ENCODE measurements at regions not wholly inside any gene's neighbourhood (a gene's known extent, or its start where the extent isn't known, plus 50 kb on each side); places are given as distances from the start of the nearest gene placed in this dataset.

DNA sequence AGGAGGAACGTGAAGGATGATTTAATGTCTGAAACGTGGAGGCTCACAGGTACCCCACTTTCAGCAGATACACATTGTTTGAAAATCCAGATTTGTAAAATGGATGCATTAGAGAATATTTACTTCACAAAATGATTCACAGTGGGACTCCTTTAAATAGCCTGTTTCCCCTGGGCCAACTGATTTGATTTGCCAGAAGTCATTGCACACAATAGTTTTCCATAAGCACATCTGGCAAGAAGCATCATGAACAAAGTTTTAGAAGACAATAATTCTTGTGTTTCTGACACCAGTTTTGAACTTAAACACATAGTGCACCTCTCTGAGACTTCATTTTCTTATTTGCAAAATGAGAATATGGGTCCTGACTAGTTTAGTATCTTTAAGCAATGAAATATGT is 451.4 kb upstream of the SLC14A2 start:
- intact Hi-C loops (cut with micrococcal nuclease), result no loop called here
- BruUV-seq (replicated peaks), result no TSS peak
- no peaks in the 10 kb centered on the region for H4K20me1 ChIP-seq (ENCODE audit: insufficient read depth)
- ChIA-PET POLR2A (no interaction called here), CTCF (no interaction called here), RAD21 (ENCODE audit: low non-redundant PET in 1 of 2, low total read pairs in 2 of 2, uncharacterized antibody in 2 of 2, unreplicated experiment in 2 of 2) (no interaction called here)
- no peaks in the 10 kb centered on the region for H3K27me3 ChIP-seq (ENCODE audit: insufficient read depth, low read length)
- no peak for ATAC-seq
- TF ChIP-seq RAD21 (IDR thresholded peaks at IDR 0.05; ENCODE audit: low read depth), result no peak
- no peaks in the 10 kb centered on the region for H3K79me2 ChIP-seq (ENCODE audit: insufficient read depth, low read length)
- H3K9ac ChIP-seq (ENCODE audit: low read length), result no peak overlapping the region
- H3K27ac ChIP-seq (ENCODE audit: low read depth, low read length), result no peak overlapping the region
- H3K4me2 ChIP-seq (ENCODE audit: low read length), result no peak overlapping the region
- H3K4me1 ChIP-seq (ENCODE audit: control insufficient read depth in 1 of 2, insufficient read depth in 2 of 2, low read length in 2 of 2), result no peaks in the 10 kb centered on the region
- peaks cover 6 to 15% of the 10 kb centered on the region in 2 experiments; a peak in 2 of 4 replicates for H3K9me3 ChIP-seq (ENCODE audit: control insufficient read depth in 1 of 2, insufficient read depth in 1 of 2, low read depth in 1 of 2, low read length in 2 of 2)
- no peak for DNase-seq (ENCODE audit: low read depth, low spot score)
- no peak overlapping the region for H3K4me3 ChIP-seq (replicated peaks in 1 of 2; ENCODE audit: low read depth in 1 of 2, low read length in 2 of 2)
- no peaks in the 10 kb centered on the region for H3K36me3 ChIP-seq (ENCODE audit: control insufficient read depth in 1 of 2, insufficient read depth in 2 of 2, low read length in 2 of 2)
- H2AFZ ChIP-seq (ENCODE audit: low read depth, low read length, poor library complexity, severe bottlenecking), result no peak overlapping the region
- H3K9me2 ChIP-seq (ENCODE audit: insufficient read depth), result no peaks in the 10 kb centered on the region

DNA sequence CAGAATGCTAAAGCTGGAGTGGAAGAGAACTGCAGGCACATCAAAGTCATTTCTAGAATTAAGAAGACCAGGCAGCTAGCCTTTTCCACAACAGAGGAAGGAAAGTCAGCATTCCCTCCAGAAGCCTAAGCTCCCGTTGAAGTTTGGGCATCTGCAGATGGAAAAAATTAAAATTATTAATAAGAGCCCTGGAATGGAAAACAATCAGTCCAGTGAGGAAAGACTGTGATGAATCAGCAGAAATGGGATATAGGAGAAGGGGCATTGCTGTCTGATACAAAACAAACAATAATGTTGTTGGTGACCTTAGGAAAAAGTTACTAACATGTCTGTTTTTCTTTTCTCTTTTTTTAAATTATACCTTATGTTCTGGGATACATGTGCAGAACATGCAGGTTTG is 450.7 kb upstream of the SLC14A2 start:
- TF ChIP-seq ZNF274 (IDR thresholded peaks at IDR 0.05; ENCODE audit: low read depth, low read length) (no peak), RAD21 (IDR thresholded peaks at IDR 0.05; ENCODE audit: low read depth) (no peak), ZFX (IDR thresholded peaks at IDR 0.05) (no peak), CBX3 (IDR thresholded peaks at IDR 0.05; ENCODE audit: low read depth) (no peak), TCF7L2 (IDR thresholded peaks at IDR 0.05; ENCODE audit: borderline replicate concordance, extremely low read depth, insufficient read depth, insufficient read length) (no peak), EZH2phosphoT487 (IDR thresholded peaks at IDR 0.05; ENCODE audit: borderline replicate concordance) (no peak), SIN3A (IDR thresholded peaks at IDR 0.05; ENCODE audit: low read depth) (no peak)
- TF ChIP-seq, protein P1, sequence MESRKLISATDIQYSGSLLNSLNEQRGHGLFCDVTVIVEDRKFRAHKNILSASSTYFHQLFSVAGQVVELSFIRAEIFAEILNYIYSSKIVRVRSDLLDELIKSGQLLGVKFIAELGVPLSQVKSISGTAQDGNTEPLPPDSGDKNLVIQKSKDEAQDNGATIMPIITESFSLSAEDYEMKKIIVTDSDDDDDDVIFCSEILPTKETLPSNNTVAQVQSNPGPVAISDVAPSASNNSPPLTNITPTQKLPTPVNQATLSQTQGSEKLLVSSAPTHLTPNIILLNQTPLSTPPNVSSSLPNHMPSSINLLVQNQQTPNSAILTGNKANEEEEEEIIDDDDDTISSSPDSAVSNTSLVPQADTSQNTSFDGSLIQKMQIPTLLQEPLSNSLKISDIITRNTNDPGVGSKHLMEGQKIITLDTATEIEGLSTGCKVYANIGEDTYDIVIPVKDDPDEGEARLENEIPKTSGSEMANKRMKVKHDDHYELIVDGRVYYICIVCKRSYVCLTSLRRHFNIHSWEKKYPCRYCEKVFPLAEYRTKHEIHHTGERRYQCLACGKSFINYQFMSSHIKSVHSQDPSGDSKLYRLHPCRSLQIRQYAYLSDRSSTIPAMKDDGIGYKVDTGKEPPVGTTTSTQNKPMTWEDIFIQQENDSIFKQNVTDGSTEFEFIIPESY (IDR thresholded peaks at IDR 0.05; ENCODE audit: extremely low read depth, insufficient replicate concordance, low read length), result no peak
- TF ChIP-seq, protein P2, sequence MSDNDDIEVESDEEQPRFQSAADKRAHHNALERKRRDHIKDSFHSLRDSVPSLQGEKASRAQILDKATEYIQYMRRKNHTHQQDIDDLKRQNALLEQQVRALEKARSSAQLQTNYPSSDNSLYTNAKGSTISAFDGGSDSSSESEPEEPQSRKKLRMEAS (IDR thresholded peaks at IDR 0.05), result no peak
- TF ChIP-seq, protein P3, sequence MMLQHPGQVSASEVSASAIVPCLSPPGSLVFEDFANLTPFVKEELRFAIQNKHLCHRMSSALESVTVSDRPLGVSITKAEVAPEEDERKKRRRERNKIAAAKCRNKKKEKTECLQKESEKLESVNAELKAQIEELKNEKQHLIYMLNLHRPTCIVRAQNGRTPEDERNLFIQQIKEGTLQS (IDR thresholded peaks at IDR 0.05), result no peak
- no peak for DNase-seq (ENCODE audit: low read depth, low spot score)
- ATAC-seq, result no peak
- Histone ChIP-seq H2AFZ (ENCODE audit: low read depth, low read length, poor library complexity, severe bottlenecking) (no peak overlapping the region), H3K9me3 (ENCODE audit: control insufficient read depth in 1 of 2, insufficient read depth in 1 of 2, low read depth in 1 of 2, low read length in 2 of 2) (peaks cover 6 to 16% of the 10 kb centered on the region in 2 experiments; a peak in 2 of 4 replicates), H3K27ac (ENCODE audit: low read depth, low read length) (no peak overlapping the region), H3K9me2 (ENCODE audit: insufficient read depth) (no peaks in the 10 kb centered on the region), H4K20me1 (ENCODE audit: insufficient read depth) (no peaks in the 10 kb centered on the region), H3K4me3 (replicated peaks in 1 of 2; ENCODE audit: low read depth in 1 of 2, low read length in 2 of 2) (no peak overlapping the region), H3K79me2 (ENCODE audit: insufficient read depth, low read length) (no peaks in the 10 kb centered on the region), H3K36me3 (ENCODE audit: control insufficient read depth in 1 of 2, insufficient read depth in 2 of 2, low read length in 2 of 2) (no peaks in the 10 kb centered on the region), H3K9ac (ENCODE audit: low read length) (no peak overlapping the region), H3K27me3 (ENCODE audit: insufficient read depth, low read length) (no peaks in the 10 kb centered on the region), H3K4me1 (ENCODE audit: control insufficient read depth in 1 of 2, insufficient read depth in 2 of 2, low read length in 2 of 2) (no peaks in the 10 kb centered on the region), H3K4me2 (ENCODE audit: low read length) (no peak overlapping the region)
- no TSS peak for BruUV-seq (replicated peaks)
- ChIA-PET RAD21 (ENCODE audit: low non-redundant PET in 1 of 2, low total read pairs in 2 of 2, uncharacterized antibody in 2 of 2, unreplicated experiment in 2 of 2) (no interaction called here), CTCF (no interaction called here), POLR2A (no interaction called here)
- intact Hi-C loops (cut with micrococcal nuclease), result no loop called here
